Hematopoietic multipotent progenitor cell treated with erythropoietin and hydrocortisone succinate and interleukin-3 and kit ligand, for 15 days (in vitro differentiated cells): ENCODE measurements at regions not wholly inside any gene's neighbourhood (a gene's known extent, or its start where the extent isn't known, plus 50 kb on each side); places are given as distances from the start of the nearest gene placed in this dataset.

Experiments
- DNase-seq: peaks from one replicate; pipeline ENCODE4 v3.0.0-alpha.2; 2015; ENCODE audit warnings: low spot score

- DNase-seq, result no peak
Measured at GRCh38 chr16:51592001-51592501, 441.0 kb upstream of the SALL1 start.

GRCh38 chr16:51591480-51591879 is 440.4 kb upstream of the SALL1 start:
- no peak for DNase-seq

- no peak for DNase-seq
Measured at GRCh38 chr16:51579652-51580360, 428.7 kb upstream of the SALL1 start.

GRCh38 chr16:51577621-51578303 is 426.7 kb upstream of the SALL1 start:
- no peak for DNase-seq

GRCh38 chr16:51576498-51577195 is 425.6 kb upstream of the SALL1 start:
- DNase-seq, result no peak

GRCh38 chr16:51573191-51573590 is 422.1 kb upstream of the SALL1 start:
- no peak for DNase-seq

GRCh38 chr16:51569203-51569931 is 418.3 kb upstream of the SALL1 start:
- no peak for DNase-seq

- no peak for DNase-seq
Measured at GRCh38 chr16:51567911-51568310, 416.8 kb upstream of the SALL1 start.

- DNase-seq, result no peak
Measured at GRCh38 chr16:51565184-51565583, 414.1 kb upstream of the SALL1 start.

- DNase-seq, result no peak
Measured at GRCh38 chr16:51562891-51563290, 411.8 kb upstream of the SALL1 start.

- DNase-seq, result no peak
Measured at GRCh38 chr16:51559901-51560300, 408.8 kb upstream of the SALL1 start.

GRCh38 chr16:51557670-51558069 is 406.6 kb upstream of the SALL1 start:
- DNase-seq, result no peak

GRCh38 chr16:51556694-51557340 is 405.7 kb upstream of the SALL1 start:
- DNase-seq, result no peak

GRCh38 chr16:51553910-51554309 is 402.8 kb upstream of the SALL1 start:
- no peak for DNase-seq

- no peak for DNase-seq
Measured at GRCh38 chr16:51553314-51553713, 402.2 kb upstream of the SALL1 start.

- DNase-seq, result no peak
Measured at GRCh38 chr16:51550800-51551347, 399.8 kb upstream of the SALL1 start.

GRCh38 chr16:51549836-51550235 is 398.8 kb upstream of the SALL1 start:
- no peak for DNase-seq

GRCh38 chr16:51545951-51546350 is 394.9 kb upstream of the SALL1 start:
- DNase-seq, result no peak

GRCh38 chr16:51544851-51545467 is 393.9 kb upstream of the SALL1 start:
- DNase-seq, result no peak

GRCh38 chr16:51543971-51544370 is 392.9 kb upstream of the SALL1 start:
- no peak for DNase-seq
